Subcutaneous abdominal adipose tissue (tissue), 5 donors: ENCODE measurements at regions not wholly inside any gene's neighbourhood (a gene's known extent, or its start where the extent isn't known, plus 50 kb on each side); places are given as distances from the start of the nearest gene placed in this dataset.

Experiments
- H3K27ac ChIP-seq: one replicate; pipeline ENCODE4 v1.7.0; 2013; ENCODE audit warnings: low read depth, mild to moderate bottlenecking, inconsistent platforms, low read length, moderate library complexity
- H3K27me3 ChIP-seq, 5 donors: one replicate each; pipeline ENCODE4 v1.7.0; 2013; ENCODE audit warnings: low read length in 5 of 5, inconsistent platforms in 1 of 5; ENCODE audit not compliant: control insufficient read depth in 5 of 5, insufficient read depth in 4 of 5
- H3K36me3 ChIP-seq, 5 donors: one replicate each; pipeline ENCODE4 v1.7.0; 2013; ENCODE audit warnings: low read length in 5 of 5; ENCODE audit not compliant: control insufficient read depth in 5 of 5, insufficient read depth in 5 of 5
- H3K4me1 ChIP-seq, 5 donors: one replicate each; pipeline ENCODE4 v1.7.0; 2013; ENCODE audit warnings: low read length in 5 of 5, mild to moderate bottlenecking in 3 of 5, moderate library complexity in 1 of 5; ENCODE audit not compliant: control insufficient read depth in 5 of 5, insufficient read depth in 5 of 5
- H3K4me3 ChIP-seq, 5 donors: one replicate each; pipeline ENCODE4 v1.7.0; 2013; ENCODE audit warnings: low read length in 5 of 5, low read depth in 1 of 5
- H3K9ac ChIP-seq, 5 donors: one replicate each; pipeline ENCODE4 v1.7.0; 2013; ENCODE audit warnings: low read length in 5 of 5, mild to moderate bottlenecking in 4 of 5, moderate library complexity in 3 of 5
- H3K9me3 ChIP-seq, 5 donors: one replicate each; pipeline ENCODE4 v1.7.0; 2013; ENCODE audit warnings: low read length in 5 of 5; ENCODE audit not compliant: control insufficient read depth in 5 of 5
- donor health status: healthy.
- donor health status: healthy.
- donor health status: healthy.
- donor health status: healthy.
- donor health status: healthy.

DNA sequence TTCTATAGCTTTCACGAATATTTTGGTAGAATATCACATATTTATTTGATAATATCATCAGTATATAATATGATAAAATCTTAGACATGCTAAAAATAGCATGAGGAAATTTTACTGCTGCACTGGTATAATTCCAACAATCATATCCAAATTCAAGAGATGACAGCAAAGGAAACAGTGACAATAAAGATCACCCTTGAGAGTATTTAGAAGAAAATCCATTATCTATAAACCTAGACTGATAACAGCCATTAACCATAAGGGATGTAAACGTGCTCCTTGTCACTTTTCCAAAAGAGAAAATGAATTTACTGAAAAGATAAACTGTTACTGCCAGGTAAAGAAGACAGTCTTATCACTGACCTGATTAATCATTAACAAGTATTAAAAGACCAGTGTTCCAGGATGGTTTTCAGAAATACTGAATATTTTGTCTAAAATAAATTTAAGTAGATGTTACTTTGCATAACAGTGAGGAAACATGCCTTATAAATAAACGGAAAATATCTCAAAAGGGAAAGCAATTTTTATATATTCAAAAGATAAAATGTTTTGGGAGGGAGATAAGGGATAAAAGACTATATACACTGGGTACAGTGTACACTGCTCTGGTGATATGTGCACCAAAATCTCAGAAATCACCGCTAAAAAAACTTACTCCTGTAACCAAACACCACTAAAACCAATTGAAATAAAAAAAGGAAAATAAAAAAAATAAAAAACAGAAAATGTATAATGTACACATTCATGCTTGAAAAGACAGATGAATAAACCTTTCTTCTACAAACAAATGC is 1704.7 kb downstream of the HACE1 start:
- H3K9me3 ChIP-seq = no peaks in the 10 kb centered on the region
- H3K4me1 ChIP-seq = no peaks in the 10 kb centered on the region
- H3K9ac ChIP-seq = no peak overlapping the region

DNA sequence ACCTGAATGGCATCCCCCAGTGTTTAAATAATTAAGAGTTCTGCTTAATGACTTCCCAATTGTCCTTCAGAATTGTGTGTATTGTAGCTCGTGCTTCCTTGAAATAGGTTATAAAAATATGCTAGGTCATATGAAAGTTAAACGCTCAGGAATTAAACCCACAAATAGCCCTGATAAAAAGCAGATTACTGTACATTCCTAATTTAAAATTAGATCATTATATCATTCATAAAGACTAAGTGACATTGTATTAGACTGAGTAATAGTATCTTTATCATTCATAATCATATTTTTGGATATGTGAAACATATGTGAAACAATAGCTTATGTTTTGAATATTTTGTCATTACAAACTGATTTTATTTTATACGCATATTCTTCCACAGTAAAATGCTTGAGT is 1706.7 kb downstream of the HACE1 start:
- Histone ChIP-seq H3K36me3 (no peaks in the 10 kb centered on the region), H3K9me3 (no peaks in the 10 kb centered on the region), H3K9ac (no peak overlapping the region), H3K4me1 (no peaks in the 10 kb centered on the region), H3K4me3 (no peak overlapping the region), H3K27ac (no peak overlapping the region), H3K27me3 (no peaks in the 10 kb centered on the region)

More for the DNA sequence above, 1704.7 kb downstream of the HACE1 start:
- Histone ChIP-seq H3K4me3 (no peak overlapping the region), H3K27ac (no peak overlapping the region), H3K36me3 (no peaks in the 10 kb centered on the region), H3K27me3 (no peaks in the 10 kb centered on the region)

- no peak overlapping the region for H3K4me3 ChIP-seq
- H3K9me3 ChIP-seq = no peaks in the 10 kb centered on the region
- no peaks in the 10 kb centered on the region for H3K36me3 ChIP-seq
- H3K9ac ChIP-seq = no peak overlapping the region
- H3K4me1 ChIP-seq = no peaks in the 10 kb centered on the region
- no peak overlapping the region for H3K27ac ChIP-seq
- no peaks in the 10 kb centered on the region for H3K27me3 ChIP-seq
Measured at GRCh38 chr6:103142902-103143301, 1716.8 kb downstream of the HACE1 start.

DNA sequence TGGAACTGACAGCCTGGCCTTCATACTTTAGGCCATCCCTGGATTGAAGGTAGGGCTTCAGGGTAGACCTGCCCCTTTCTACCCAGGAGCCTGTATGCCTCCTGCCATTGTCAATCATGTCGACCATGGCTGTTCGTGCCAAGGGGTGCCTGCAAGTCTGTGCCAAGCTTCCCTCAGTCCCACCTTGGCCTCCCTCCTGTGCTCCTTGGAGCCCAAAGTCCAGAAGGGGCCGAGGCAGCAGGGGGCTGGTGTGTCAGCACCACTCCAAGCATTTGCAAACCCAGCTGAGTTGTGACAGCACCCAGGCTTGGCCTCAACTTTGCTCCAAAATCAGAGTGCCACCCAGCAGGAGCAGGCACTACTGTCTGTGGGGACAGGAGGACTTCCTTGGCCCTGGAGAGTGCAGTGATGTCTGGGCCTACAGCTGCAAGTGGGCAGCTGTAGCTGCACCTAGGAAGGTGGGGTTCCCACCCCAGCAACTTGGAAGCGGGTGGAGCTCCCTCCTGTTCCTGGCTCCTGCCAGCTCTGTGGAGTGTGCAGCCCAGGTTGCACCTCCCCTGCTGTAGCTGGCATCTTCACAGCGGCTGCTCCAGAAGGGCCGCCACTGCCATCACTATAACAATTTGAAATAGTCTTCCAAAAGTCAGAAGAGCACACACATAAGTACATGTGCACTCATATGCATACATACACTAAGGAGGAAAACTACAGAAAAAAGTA is 1719.3 kb downstream of the HACE1 start:
- Histone ChIP-seq H3K9me3 (no peaks in the 10 kb centered on the region), H3K27ac (no peak overlapping the region), H3K4me1 (no peaks in the 10 kb centered on the region), H3K4me3 (no peak overlapping the region), H3K36me3 (no peaks in the 10 kb centered on the region), H3K27me3 (no peaks in the 10 kb centered on the region), H3K9ac (no peak overlapping the region)

GRCh38 chr6:103139377-103139776 is 1720.3 kb downstream of the HACE1 start:
- Histone ChIP-seq H3K4me3 (no peak overlapping the region), H3K4me1 (no peaks in the 10 kb centered on the region)

DNA sequence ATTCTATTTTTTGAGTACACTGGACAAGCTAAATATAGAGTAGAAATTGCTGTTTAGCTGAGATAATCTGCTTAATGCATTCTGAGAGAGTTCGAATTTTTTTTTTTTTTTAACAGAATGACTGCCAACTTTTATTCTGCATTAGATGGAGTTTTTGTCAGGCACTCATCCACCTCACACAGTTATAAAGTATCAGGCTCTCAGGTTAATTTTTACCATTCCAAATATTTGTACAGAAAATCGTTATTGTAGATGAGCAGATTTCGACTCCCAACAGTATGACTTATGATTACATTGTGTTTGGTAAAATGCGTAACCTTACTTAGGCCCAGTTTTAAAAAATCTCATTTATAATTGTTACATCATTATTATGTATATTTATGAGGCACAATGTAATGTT is 1731.0 kb downstream of the GRIK2 start:
- no peak overlapping the region for H3K4me3 ChIP-seq
- H3K9me3 ChIP-seq = no peaks in the 10 kb centered on the region
- H3K4me1 ChIP-seq = peaks cover 0 to 5% (median 0%) of the 10 kb centered on the region in 5 donors
- H3K27me3 ChIP-seq = no peaks in the 10 kb centered on the region
- no peak overlapping the region for H3K27ac ChIP-seq
- H3K36me3 ChIP-seq = no peaks in the 10 kb centered on the region
- H3K9ac ChIP-seq = no peak overlapping the region

More at GRCh38 chr6:103139377-103139776, 1720.3 kb downstream of the HACE1 start:
- Histone ChIP-seq H3K9me3 (no peaks in the 10 kb centered on the region), H3K36me3 (no peaks in the 10 kb centered on the region), H3K27ac (no peak overlapping the region), H3K9ac (no peak overlapping the region), H3K27me3 (no peaks in the 10 kb centered on the region)

GRCh38 chr6:103122766-103123601 is 1729.5 kb downstream of the GRIK2 start:
- Histone ChIP-seq H3K27me3 (no peaks in the 10 kb centered on the region), H3K4me1 (peaks cover 0 to 5% (median 0%) of the 10 kb centered on the region in 5 donors), H3K27ac (no peak overlapping the region)

DNA sequence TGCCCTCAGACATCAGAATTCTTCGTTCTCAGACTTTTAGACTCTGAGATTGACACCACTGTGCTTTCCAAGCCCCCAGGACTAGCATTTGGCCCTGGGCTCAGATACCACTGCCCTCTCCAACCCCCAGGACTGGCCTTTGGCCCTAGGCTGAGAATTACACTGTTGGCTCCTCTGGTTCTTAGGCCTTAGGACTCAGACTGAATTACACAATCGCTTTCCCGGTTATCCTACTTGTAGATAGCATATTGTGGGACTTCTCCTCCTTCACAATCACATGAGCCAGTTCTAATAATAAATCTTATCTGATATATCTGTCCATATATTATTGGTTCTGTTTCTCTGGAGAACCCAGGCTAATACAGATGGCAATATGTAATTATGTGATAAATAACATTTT is 1725.5 kb downstream of the GRIK2 start:
- Histone ChIP-seq H3K4me1 (peaks cover 0 to 5% (median 0%) of the 10 kb centered on the region in 5 donors), H3K9me3 (no peaks in the 10 kb centered on the region), H3K36me3 (no peaks in the 10 kb centered on the region), H3K9ac (no peak overlapping the region), H3K27ac (no peak overlapping the region), H3K4me3 (no peak overlapping the region), H3K27me3 (no peaks in the 10 kb centered on the region)

More at GRCh38 chr6:103122766-103123601, 1729.5 kb downstream of the GRIK2 start:
- no peak overlapping the region for H3K9ac ChIP-seq
- H3K4me3 ChIP-seq = peak overlapping the region in 2 of 5 donors; percentile 7 to 21
- no peaks in the 10 kb centered on the region for H3K9me3 ChIP-seq
- H3K36me3 ChIP-seq = no peaks in the 10 kb centered on the region

GRCh38 chr6:103114582-103114981 is 1721.1 kb downstream of the GRIK2 start:
- no peaks in the 10 kb centered on the region for H3K27me3 ChIP-seq
- no peaks in the 10 kb centered on the region for H3K36me3 ChIP-seq
- H3K9ac ChIP-seq = no peak overlapping the region
- no peaks in the 10 kb centered on the region for H3K9me3 ChIP-seq
- no peaks in the 10 kb centered on the region for H3K4me1 ChIP-seq
- no peak overlapping the region for H3K27ac ChIP-seq
- no peak overlapping the region for H3K4me3 ChIP-seq
